HG03457 (cell line): ENCODE measurements at regions not wholly inside any gene's neighbourhood (a gene's known extent, or its start where the extent isn't known, plus 50 kb on each side); places are given as distances from the start of the nearest gene placed in this dataset.
"Not testable (repeated sequence)": the region's sequence is repeated elsewhere in the genome, so short reads cannot be mapped to it uniquely, and the experiment has no call there.

Experiments used
- ATAC-seq: cut with Tn5 transposase; IDR thresholded peaks from one replicate; pipeline ENCODE4 v1.9.1; 2021; ENCODE audit warnings: moderate number of reproducible peaks; ENCODE audit not compliant: unreplicated experiment

DNA sequence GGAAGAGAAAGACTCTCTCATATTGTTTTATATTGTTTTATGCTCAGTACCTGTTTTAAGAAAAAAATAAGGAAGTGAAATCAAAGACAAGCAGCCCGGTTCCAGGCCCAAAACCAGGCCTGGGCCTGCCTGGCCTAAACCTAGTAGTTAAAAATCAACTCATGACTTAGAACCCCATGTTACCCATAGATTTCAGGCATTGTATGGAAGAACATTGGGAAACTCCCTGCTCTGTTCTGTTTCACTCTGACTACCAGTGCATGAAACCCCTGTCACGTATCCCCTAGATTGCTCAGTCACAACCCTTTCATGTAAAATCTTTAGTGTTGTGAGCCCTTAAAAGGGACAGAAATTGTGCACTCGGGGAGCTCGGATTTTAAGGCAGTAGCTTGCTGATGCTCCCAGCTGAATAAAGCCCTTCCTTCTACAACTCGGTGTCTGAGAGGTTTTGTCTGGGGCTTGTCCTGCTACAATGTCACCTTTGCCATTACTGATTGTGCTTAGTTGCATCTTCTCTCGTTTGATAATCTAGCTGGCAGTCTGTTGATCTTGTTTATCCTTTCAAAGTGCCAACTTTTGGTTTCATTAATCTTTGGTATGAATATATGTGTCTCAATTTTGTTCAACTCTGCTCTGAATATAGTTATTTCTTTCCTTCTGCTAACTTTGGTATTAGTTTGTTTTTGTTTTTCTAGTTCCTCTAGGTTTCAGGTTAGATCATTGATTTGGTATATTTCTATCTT lies 842.8 kb upstream of the NDST4 start:
- ATAC-seq: not testable (repeated sequence)

DNA sequence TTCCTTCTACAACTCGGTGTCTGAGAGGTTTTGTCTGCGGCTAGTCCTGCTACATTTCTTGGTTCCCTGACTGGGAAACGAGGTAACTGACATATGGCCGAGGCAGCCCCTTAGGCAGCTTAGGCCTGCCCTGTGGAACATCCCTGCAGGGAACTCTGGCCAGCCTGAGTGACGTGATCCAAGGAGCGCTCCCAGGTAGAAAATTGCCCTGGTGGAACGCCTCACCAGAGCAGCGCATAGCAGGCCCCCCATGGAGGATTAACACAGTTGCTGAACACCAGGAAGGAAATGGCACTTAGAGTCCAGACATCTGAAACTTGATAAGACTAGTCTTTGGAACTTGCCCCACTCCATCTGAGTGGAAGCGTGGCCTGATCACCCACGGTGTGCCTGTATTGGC lies 837.4 kb upstream of the NDST4 start:
- ATAC-seq: no peak

DNA sequence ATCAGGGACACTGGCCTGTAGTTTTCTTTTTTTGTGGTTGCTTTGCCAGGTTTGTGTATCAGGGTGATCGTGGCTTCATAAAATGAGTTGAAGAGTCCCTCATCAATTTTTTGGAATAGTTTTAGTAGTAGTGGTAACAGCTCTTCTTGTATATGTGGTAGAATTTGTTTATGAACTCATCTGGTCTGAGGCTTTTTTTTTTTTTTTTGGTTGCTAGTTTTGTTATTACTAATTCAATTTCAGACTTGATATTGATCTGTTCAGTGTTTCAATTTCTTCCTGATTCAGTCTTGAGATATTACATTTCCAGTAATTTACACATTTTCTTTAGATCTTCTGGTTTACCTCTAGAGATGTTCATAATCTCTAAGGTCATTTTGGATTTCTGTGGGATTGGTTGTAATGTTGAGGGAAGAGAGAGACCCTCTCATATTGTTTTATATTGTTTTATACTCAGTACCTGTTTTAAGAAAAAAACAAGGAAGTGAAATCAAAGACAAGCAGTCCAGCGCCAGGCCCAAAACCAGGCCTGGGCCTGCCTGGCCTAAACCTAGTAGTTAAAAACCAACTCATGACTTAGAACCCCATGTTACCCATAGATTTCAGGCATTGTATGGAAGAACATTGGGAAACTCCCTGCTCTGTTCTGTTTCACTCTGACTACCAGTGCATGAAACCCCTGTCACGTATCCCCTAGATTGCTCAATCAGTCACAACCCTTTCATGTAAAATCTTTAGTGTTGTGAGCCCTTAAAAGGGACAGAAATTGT lies 836.7 kb upstream of the NDST4 start:
- peak; percentile 69 for ATAC-seq

DNA sequence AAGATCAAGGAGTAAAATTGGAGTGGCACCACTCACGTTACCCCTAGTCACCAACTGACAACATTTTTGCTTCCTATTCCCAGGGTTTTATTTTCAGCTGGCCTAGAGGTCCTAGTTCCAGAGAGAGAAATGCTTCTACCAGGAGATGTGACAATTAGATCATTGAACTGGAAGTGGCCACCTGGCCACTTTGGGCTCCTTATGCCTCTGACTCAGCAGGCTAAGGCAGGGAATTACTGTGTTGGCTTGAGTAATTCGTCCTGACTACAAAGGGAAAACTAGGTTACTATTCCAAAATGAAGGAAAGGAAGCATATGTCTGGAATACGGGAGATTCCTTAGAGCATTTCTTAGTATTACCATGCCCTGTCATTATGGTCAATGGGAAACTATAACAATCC lies 831.6 kb upstream of the NDST4 start:
- ATAC-seq: no peak

DNA sequence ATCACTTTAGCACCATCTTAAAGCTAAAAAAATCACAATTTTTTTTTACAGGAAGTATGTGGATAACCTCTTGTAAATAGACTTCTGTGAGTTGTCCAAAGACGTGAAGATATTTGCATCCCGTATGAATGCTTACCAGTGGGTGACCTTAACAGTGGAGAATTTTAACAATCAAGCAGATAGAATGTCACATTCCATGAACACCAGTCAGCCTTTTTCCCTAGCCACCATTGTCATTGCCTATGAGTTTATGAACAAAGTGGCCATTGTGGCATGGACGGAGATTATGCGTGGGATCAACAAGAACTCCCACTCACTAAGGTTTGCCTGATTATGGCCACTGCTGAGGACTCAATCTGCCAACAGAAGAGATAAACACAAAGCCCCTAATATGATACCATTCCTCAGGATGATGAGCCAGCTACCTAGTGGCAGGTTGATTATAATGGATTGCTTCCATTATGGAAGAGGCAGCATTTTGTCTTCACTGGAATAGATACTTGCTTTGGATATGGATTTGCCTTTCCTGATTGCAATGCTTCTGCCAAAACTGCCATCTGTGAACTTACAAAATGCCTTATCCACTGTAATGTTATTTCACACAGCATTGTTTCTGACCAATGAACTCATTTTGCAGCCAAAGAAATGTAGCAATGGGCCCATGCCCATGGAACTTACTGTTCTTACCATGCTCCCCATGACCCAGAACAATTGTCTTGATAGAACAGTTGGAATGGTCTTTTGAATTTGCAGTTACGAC lies 830.9 kb upstream of the NDST4 start:
- no peak for ATAC-seq

DNA sequence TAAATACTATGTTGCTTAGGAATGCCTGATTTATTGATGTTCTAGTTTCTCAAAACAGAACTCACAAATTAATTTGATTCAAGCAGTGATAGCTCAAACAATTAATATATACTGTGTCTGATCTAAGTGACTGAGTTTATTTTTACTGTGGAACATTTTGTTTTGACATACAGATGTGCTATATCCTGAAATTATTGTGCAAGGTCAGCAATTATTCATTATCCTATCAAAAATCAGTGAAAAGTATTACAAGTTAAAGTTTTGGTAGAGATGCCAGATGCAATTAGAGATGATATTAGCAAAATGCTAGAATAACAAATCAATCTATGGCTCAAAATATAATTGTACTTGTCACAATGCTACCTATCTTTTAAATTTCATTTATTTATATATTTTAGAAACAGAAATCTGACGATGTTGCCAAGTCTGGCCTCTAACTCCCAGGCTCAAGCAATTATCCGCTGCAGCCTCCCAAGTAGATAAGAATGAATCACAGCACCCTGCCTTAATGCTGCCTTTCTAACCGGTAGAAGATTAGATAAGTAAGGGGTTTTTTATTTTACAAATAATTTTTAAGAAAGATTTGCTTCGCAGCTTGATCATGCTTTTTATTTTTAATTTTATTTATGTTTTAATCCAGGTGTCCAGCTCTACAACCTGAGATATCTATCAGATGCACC lies 825.5 kb upstream of the NDST4 start:
- no peak for ATAC-seq

DNA sequence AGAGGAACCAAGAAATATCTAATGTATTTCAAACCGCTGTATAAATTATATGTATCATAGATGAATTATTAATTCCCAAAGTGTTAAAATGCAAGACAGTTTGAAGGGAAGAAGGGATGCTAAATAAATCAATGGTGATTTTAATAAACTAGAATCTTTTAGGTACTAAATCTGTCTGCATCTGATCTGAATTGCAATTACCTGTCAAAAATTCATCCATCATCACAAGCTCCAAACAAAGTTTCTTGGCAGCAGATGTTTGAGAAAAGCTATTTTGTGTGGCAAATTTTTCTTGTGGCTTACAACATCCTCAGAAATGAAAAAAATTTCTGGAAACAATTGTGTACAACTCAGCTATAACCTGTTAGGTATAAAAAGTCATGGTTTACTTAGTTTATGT lies 816.0 kb upstream of the NDST4 start:
- no peak for ATAC-seq

DNA sequence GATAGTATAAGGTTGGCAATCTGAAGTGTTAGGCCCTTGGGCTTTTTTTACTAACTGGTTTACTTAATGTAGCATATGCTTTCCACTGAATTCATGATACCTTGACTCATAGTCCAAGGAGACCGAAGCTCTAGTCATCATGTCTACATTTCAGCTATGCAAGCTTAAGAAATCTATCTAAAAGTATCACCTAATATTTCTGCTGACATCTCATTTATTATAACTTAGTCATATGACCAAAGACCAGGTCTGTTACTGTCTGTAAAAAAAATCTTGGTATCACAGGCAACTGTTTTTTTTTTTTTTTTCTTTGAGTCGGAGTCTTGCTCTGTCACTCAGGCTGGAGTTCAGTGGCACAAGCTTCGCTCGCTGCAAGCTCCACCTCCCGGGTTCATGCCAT lies 814.0 kb upstream of the NDST4 start:
- no peak for ATAC-seq

DNA sequence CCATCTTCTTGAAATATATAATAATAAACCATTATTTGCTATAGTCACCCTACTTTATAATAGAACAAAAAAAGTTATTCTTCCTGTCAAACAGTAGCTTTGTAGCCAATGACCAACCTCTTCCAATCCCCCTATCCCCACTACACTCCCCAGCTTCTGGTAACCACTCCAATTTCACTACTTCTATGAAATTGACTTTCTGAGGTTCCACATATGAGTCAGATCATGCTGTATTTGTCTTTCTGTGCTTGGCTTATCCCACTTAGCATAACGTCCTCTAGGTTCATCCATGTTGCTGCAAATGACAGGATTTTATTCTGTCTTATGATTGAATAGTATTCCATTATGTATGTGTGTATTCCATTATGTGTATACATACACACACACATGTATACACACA lies 809.7 kb upstream of the NDST4 start:
- ATAC-seq: no peak

DNA sequence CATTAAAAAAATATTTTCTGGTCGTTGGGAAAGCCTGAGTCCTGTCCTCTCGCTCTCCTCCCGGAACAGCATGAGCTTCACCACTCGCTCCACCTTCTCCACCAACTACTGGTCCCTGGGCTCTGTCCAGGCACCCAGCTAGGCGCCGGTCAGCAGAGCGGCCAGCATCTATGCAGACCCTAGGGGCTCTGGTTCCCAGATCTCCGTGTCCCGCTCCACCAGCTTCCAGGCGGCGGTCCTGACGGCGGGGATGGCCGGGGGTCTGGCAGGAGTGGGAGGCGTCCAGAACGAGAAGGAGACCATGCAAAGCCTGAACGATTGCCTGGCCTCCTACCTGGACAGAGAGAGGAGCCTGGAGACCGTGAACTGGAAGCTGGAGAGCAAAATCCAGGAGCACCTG lies 807.2 kb upstream of the NDST4 start:
- no peak for ATAC-seq

DNA sequence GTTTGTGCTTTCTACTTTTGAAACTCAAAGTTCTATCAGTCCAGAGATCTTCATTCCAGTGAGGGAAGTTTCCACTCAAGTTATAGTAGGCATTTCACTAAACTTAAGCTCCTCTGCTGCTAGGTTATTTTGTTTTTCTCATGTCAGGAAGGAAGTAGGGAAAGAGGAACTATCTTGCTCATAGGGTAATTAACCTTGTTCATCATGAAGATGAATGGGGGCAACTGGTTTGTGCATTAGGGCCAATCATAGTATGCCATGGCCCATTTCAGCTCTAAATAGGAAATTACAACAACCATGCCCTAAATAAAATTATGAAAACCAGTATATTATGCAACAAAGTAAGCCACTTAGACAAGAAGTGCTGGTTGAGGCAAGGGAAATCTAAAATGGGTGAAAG lies 804.7 kb upstream of the NDST4 start:
- ATAC-seq: no peak

DNA sequence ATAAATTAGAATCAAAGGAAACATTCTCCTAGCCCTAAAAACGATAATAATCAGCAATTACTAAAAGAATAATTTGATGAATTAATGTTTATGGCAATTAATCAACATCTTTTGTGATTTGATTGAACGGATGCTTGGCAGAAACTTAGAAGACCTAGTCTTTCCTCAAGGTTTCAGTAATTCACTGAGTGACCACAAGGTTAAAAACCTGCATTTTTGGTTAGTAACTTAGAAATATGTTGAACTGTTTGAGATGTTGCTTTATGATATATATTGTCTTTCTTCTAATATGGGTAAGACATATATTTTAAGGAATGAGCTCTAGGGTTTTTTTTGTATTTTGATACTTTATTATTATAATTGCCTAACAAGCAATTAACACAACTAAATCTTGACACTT lies 793.0 kb upstream of the NDST4 start:
- no peak for ATAC-seq

DNA sequence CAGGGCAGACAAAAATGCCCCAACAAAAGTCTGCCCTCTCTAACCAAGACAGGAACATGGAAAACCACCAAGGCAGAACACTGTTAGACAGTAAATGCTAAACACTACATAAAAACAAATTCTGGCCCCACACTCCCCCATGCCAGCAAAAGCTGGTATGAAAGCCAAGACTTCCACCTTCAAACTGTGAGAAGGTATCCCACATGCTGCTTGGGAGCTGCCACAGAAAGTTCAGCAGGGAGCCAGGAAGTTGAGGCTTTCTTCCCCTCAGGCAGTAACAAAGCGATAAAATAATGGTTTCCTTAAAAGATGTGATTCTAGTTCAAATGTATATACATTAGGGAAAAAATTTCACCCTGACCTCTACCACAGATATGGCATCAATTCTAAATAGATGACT lies 770.4 kb upstream of the NDST4 start:
- no peak for ATAC-seq

DNA sequence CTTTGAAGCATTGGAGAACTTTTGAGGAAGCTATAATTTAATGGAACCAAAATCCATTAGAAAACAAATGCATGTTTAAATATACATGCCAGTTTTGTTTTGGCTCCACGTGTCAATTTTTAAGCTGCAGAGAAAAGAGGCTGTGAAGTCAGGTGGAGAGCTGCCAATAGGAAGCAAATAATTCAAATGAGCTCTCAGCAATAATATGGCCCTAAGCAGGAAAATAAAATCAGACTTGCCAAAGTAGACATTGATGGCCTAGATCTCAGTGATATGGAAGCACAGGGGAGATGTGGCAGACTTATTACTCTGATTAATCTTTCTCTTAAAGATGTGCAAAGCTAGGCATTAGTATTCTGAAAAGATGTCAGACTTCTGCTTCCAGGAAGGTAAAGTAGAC lies 769.8 kb upstream of the NDST4 start:
- ATAC-seq: no peak

DNA sequence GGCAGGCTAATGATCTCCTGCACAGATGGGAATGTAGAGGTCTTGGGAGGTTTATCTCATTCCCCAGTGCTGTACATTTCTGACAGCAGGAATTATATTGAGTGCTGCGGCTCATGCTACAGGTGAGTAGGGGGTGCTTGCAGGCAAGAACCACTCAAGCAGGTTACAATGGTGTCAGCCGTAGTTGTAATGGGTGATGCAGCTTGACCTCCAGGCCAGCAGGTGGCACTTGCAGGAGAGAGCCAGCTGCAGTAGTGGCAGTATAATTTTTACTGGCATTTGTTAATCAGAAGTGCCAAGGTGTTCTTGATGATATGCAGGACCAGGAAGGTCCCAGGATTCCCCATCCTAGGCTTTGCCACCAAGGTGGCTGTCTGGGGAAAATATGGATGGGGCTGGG lies 759.6 kb upstream of the NDST4 start:
- ATAC-seq: no peak

DNA sequence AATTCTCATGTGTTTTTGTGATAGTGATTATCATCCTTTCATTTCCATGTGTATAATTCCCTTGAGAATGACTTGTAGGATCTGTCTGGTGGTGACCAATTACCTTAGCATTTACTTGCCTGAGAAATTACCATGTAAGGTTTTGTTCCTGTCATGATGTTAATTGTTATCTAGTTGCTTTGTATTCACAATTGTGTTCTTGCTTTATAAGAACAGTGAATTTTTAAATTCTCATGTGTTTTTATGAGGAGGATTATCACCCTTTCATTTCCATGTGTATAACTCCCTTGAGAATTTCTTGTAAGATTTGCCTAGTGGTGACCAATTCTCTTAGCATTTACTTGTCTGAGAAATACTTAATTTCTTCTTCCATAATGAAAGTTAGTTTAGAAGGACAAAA lies 758.2 kb upstream of the NDST4 start:
- no peak for ATAC-seq

DNA sequence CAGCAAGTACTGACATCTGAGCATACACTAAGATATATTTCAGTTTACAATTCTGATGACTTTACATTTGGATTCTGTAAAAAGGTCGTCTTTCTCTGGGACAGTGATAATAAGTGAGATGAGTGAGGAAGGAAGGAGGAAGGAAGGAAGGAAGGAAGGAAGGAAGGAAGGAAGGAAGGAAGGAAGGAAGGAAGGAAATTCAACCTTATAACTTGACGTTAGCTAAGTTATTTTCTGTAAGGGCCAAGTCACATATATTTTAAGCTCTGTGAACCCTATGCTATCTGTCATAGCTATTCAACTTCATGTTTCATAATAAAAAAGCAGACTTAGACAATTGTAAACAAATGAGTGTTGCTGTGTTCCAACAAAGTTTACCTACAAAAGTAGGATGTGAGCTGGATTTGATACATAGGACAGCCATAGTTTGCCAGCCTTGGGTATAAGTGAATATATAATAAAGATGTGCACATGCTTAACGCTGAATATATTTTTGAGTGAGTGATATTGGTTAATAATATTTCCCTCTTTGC lies 753.0 kb upstream of the NDST4 start:
- ATAC-seq: no peak

DNA sequence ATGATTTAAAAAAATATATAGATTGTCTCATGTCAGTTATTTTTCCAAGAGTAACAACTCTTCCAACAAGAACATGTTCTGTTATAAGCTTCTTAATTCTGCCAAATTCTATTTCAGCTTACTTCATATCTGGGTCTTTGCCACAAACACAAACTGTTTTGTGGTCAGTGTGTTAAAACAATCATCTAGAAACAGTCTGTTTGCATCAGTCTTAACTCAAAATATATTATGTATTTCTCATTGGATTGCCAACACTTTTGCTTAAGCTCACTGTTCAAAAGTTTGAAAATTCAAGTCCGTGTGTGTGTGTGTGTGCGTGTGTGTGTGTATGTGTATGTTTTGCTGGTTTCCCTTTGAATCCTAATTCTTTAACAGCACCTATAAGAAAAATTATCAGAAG lies 752.3 kb upstream of the NDST4 start:
- ATAC-seq: no peak

DNA sequence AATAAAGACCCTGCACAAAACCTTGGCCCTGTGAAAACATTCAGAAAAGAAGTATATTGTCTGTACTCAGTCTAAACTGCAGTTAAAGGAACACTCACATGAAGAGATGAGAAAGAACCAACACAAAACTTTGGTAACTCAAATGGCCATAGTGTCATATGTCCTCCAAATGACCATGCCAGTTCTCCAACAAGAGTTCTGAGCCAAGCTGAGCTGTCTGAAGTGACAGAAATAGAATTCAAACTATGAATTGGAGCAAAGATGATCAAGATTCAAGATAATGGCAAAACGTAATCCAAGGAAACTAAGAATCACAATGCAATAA lies 739.3 kb upstream of the NDST4 start:
- ATAC-seq: no peak

DNA sequence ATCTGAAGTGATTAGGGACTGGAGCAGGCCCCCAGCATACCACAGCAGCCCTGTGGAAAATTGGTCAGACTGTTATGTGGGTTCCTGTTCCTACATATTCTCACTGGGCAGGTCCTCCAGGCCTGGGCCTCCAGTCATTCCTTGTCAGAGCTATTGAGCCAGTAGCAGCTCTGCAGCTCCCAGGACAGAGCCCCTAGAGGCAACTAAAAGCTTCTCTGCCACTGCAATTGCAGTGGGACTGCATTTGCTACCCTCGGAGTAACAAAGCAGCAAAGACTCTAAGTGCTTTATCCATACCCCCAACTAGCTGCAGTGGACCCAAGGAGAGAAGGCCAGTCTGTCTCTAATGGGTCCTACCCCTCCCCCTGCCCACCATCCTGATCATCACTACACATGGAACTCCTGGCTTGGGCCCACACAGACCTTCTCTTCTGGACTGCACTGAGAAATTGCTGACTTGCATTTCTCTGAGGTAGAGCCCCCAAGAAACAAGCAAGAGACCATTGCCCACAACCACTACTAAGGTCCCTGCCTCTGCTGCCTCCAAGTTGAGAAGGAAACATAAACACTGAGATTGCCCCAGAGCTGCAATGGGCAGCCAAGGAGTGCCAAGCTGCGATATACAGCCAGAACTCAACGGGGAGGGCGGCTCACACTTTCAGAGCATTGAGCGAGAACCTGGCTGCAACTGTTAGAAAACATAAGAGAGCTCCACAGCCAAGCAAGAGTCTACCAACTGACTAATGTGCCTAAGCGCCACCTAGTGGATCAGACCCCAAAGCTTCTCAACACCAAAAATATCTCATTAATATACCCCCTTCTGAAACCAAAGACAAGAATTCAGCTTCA lies 738.7 kb upstream of the NDST4 start:
- ATAC-seq: peak; percentile 88
